NCI-H69 (cell line): ENCODE measurements at regions not wholly inside any gene's neighbourhood (a gene's known extent, or its start where the extent isn't known, plus 50 kb on each side); places are given as distances from the start of the nearest gene placed in this dataset.

Source experiments
- DNase-seq: peaks from one replicate; lab custom pipeline; 2025; lab: John Stamatoyannopoulos, UW

DNA sequence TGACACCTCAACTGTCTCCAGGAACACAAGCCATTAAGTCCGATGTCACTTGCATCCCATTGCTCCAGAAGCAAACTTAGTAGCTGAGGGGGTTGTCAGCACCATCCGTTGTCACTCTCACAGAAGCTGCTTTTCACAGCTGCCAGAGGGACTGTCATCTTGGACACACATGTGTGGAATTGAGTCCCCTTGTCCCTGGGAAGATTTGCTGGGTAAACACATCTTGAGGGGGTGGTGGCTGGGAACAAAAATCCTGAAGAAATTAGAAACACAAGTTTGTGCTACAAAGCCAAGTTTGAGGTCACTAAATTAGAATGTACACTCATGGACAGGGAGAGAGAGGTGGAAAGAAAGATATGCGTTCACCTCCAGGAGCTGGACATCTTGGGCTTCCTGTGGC lies 55.2 kb upstream of the ADRA1B start:
- DNase-seq, result no peak

DNA sequence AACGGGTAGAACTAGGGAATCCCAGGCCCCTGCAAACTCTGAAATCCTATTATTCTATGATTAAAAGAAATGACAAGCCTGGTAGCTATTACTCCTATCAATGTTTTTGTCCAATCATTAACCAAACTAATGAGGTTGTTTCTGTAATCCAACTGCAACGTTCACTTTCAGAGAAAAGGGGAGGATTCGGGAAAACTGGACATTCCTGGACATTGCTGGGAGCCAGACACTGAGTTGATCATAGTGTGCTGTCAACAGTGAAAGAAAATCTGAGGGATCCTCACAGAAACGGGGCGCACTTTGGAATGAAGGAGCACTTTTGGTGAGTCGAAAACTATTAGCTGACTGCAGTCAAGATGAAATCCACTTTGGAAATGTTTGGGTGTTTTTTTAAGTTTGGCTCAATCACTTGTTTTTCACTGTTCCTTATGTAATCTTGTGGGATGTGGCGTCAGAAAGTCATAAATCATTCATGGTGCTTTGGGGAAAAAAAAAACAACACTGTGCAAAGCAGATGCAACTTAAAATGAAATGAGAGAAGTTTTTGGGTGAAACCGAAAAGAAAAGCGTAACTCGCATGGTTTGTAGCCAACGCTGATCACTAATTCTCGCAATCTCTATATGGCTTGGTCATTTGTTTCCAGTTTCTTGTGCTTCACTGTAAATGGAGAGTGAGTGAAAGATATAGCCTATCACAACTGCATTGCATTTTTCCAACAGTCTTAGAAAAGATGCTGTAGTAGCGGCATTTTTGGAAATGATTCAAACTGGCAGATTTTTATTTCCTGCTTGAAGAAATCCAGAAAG lies 51.2 kb upstream of the ADRA1B start:
- no peak for DNase-seq

DNA sequence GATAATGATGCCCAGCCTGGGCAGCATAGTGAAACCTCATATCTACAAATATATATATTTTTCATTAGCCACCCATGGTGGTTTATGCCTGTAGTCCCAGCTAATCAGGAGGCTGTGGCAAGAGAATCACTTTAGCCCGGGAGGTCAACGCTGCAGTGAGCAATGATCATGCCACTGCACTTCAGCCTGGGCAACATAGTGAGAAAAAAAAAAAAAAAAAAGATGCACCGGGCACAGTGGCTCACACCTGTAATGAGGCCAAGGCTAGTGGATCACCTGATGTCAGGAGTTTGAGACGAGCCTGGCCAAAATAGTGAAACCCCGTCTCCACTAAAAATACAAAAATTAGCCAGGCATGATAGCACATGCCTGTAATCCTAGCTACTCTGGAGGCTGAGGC lies 50.2 kb upstream of the ADRA1B start:
- no peak for DNase-seq
